NCI-H146 (cell line): ENCODE measurements at regions not wholly inside any gene's neighbourhood (a gene's known extent, or its start where the extent isn't known, plus 50 kb on each side); places are given as distances from the start of the nearest gene placed in this dataset.

ENCODE experiments used
- DNase-seq: peaks from one replicate; lab custom pipeline; 2025; lab: John Stamatoyannopoulos, UW

GRCh38 chr5:30846171-30846570 lies 347.3 kb upstream of the CDH6 start:
- no peak for DNase-seq

GRCh38 chr5:30845194-30845593 lies 348.3 kb upstream of the CDH6 start:
- DNase-seq, result no peak

DNA sequence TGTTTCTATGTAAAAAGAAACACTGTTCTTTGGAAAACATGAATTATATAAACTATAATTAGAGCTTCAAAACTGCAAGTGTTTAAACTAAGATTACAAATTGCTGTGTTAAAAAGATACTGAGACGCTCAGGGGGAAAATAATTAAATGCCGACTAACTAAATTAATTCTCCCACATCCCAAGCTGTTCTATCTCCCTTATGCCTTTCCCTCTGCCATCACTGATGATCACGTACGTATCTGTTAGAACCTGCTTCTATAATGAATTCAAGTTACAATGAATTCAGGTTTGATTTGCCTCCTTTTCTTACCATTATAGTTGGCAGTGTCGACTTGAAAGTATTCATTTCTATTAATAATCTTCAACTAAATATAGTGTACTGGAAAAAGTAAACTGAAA lies 349.9 kb upstream of the CDH6 start:
- no peak for DNase-seq

GRCh38 chr5:30839956-30840355 lies 353.5 kb upstream of the CDH6 start:
- DNase-seq, result no peak

GRCh38 chr5:30838936-30839496 lies 354.5 kb upstream of the CDH6 start:
- DNase-seq, result no peak

DNA sequence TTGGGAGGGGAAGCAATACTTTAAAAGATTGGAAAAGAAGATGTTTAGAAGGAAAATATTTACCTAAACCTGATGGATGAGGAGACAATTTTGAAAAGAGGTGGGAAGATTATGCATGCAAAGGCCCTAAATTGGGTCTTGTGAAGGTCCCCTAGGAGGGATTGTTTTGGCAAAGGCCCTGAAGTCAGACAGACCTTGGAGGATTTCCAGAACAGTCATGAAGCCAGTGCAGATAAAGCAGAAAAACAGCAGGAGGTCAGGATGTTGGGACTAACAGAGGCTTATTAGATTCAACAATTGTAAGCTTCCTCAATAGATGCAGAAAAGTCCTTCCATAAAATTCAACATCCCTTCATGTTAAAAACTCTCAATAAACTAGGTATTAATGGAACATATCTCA lies 361.0 kb upstream of the CDH6 start:
- DNase-seq, result peak; percentile 25

DNA sequence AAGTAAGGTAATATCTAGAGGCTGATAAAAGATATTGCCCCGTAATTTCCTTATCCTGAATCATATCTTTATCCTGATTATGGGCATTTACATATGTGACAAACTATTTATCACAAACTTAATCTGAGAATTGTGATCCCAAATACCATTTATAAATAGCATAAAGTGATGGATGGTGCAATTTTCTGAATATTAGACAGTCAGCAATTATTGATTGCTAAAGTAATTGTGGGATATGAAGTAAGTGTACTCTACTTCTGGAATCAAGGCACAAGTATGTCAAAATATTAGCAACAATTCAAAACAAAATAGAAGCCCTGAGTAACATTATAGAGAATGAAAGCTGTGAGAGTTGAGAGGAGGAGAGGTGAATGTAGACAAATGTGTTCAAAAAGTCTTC lies 361.9 kb upstream of the CDH6 start:
- no peak for DNase-seq

- no peak for DNase-seq
Observed at GRCh38 chr5:30831123-30831522, 362.4 kb upstream of the CDH6 start.

- DNase-seq, result no peak
Observed at GRCh38 chr5:30811298-30811697, 382.2 kb upstream of the CDH6 start.

DNA sequence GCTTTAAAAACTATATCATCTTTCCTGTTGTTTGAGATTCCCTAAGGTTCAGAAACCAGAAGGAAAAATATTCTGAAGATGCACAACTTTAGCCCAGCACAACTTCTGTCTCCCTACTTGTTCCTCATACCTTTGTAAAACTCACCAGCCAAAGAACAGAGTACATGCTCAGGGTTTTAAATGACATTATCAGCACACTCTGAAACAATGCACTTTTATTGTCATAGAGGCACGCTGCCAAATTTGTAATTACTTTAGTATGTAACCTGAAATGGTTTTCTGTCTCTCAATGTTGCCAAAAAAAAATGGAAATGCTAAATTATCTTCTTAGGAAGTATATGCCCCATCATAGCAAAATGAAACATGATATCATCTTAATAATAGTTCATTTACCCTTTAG lies 383.6 kb upstream of the CDH6 start:
- peak; percentile 40 for DNase-seq

GRCh38 chr5:30808996-30809395 lies 384.5 kb upstream of the CDH6 start:
- DNase-seq, result peak; percentile 23

GRCh38 chr5:30804739-30805505 lies 388.6 kb upstream of the CDH6 start:
- peak; percentile 6 for DNase-seq

DNA sequence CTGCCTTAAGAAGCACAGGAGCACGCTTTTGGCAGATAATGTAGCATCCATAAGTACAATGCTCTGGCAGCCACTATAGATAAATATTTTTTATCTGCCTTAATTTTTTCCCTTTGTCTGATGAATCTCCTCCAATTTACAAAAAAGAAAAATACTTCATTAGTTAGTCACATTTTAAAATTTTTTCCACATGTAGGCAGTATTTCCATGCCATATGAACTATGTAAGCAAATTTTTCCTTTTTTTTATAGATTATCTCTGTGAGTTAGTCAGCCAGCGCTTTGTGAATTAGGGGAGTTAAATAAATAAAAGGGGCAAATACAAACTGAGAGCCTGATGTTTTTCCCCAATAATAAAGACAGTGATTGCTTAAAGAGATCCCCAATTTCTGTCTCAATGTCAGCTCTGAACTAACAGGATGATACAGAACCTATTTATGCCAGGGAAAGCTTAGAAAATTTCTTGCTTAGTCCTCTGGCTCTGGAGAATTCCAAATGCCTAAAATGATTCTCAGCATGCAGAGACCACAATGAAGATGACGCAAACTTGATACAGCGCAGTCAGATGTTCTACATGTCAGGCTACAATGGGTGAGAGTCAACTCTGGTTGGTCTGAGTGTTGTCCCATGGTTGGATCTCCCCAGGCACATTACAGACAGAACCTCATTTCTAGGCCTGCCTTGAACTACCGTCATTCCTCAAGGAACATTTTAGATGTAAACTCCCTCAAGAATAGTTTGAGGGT lies 390.4 kb upstream of the CDH6 start:
- DNase-seq, result no peak

GRCh38 chr5:30781643-30782042 lies 411.8 kb upstream of the CDH6 start:
- no peak for DNase-seq

- DNase-seq, result no peak
Observed at GRCh38 chr5:30768056-30768690, 425.3 kb upstream of the CDH6 start.

DNA sequence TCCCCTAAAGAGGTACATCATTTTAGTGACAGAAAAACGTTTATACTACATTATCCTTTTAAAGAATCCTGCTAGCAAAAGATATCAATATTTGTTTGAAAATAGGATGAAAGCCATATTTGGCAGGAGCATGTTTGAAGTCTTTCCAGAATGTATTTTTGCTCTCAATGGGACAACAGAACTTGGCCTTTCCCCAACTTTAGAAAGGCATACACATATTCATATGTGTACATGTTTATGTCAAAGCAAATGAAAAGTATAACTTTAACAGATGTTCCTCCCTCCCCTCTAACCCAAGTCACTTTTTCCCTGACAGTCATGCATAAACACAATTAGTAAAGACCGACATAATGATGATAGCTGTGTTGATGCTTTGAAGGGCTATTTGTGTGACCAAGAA lies 427.8 kb upstream of the CDH6 start:
- DNase-seq, result no peak

DNA sequence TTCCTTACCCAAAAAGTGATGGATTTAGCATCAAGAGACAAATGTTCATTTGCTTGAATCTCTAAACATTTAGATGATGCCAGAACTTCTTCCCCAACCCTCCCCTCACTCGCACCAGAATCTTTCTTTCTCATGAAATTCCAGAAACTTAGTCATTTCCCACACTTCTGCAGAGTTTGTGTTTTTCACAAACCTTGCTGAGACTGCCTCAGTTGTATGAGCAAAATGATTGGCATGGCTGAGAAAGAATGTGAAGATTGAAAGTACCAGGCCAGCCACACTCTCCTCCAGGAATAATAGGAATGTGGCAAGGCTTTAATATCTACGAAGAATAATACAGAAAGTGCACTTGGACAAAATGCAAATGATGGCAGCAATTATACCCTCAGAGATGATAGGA lies 428.3 kb upstream of the CDH6 start:
- no peak for DNase-seq

GRCh38 chr5:30764704-30765103 lies 428.8 kb upstream of the CDH6 start:
- DNase-seq, result no peak

DNA sequence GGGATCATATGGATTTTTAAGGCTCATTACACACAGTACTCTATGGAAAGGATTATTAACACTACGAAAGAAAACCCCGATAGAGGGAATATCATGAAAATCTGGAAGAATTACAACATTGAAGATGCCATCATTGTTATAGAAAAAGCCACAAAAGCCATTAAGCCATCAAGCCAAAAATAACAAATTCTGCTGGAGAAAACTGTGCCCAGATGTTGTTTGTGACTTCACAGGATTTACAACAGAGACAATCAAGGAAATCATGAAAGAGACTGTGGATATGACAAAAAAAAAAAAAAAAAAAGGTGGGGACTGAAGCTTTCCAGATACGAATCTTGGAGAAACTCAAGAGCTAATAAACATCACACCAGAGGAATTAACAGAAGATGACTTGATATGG lies 433.8 kb upstream of the CDH6 start:
- DNase-seq, result no peak

- no peak for DNase-seq
Observed at GRCh38 chr5:30752015-30752414, 441.5 kb upstream of the CDH6 start.

GRCh38 chr5:30749971-30750370 lies 443.5 kb upstream of the CDH6 start:
- DNase-seq, result no peak

DNA sequence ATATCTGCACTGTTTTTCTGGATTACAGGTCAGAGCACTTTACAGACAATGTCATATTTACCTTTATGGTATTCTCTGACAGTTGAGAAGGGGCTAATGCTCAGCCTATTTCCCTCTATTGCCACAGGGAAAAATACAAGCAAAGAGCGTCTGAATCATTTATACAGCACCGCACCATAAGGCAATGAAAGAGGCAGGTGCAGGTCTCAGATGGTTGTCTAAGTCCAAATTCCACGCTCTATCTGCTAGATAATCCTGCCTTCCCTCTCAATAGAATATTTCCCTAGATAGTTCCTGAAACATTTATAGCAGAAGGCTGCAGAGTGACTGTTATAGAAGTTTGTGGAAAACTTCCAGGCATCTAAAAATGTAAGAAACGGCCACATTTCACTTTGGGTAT lies 446.1 kb upstream of the CDH6 start:
- no peak for DNase-seq

DNA sequence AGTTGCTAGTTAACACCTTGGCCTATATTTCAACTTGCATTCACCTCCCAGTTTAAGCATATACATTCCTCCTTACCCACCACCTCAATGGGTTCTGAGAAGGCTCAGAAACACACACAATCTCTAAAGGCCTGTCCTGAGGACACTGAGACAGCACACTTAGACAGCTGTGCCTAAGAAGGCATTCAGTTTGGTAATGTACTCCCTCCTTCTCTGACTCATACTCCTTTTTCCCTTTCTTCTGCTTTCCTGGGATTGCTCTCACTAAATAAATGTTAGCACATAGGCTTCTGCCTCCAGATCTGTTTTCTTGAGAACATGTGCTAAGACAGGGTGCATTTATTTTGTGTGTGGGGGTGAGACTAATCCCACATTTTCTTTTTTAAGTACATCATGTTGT lies 456.8 kb upstream of the CDH6 start:
- DNase-seq, result no peak
